ENCODE measurements at regions not wholly inside any gene's neighbourhood (a gene's known extent, or its start where the extent isn't known, plus 50 kb on each side); places are given as distances from the start of the nearest gene placed in this dataset.
A peak's percentile ranks its signal among the peaks of the same experiment; 100 is the strongest.
"Not testable (repeated sequence)": the region's sequence is repeated elsewhere in the genome, so short reads cannot be mapped to it uniquely, and the experiment has no call there.

GRCh38 chr1:234858722-234859121 lies 248.7 kb upstream of the IRF2BP2 start:
- DNase-seq = no peak

- DNase-seq = no peak
These were observed 246.9 kb upstream of the IRF2BP2 start for GRCh38 chr1:234856845-234857245.

- no peak for DNase-seq
These were observed 245.9 kb upstream of the IRF2BP2 start for GRCh38 chr1:234855851-234856250.

GRCh38 chr1:234854645-234855039 lies 244.7 kb upstream of the IRF2BP2 start:
- no peak for DNase-seq

- no peak for DNase-seq
These were observed 244.1 kb upstream of the IRF2BP2 start for GRCh38 chr1:234853906-234854644.

GRCh38 chr1:234852659-234853058 lies 242.7 kb upstream of the IRF2BP2 start:
- DNase-seq = no peak

- peak; percentile 97 for DNase-seq
These were observed 241.8 kb upstream of the IRF2BP2 start for GRCh38 chr1:234851450-234852438.

- DNase-seq = no peak
These were observed 239.9 kb upstream of the IRF2BP2 start for GRCh38 chr1:234849832-234850231.

- peak; percentile 96 for DNase-seq
These were observed 239.1 kb upstream of the IRF2BP2 start for GRCh38 chr1:234848972-234849649.

- not testable (repeated sequence) for DNase-seq
These were observed 236.8 kb upstream of the IRF2BP2 start for GRCh38 chr1:234846813-234847212.

GRCh38 chr1:234845836-234846235 lies 235.9 kb upstream of the IRF2BP2 start:
- no peak for DNase-seq

- DNase-seq = no peak
These were observed 235.2 kb upstream of the IRF2BP2 start for GRCh38 chr1:234845097-234845660.

- peak; percentile 83 for DNase-seq
These were observed 234.6 kb upstream of the IRF2BP2 start for GRCh38 chr1:234844479-234845031.

- peak; percentile 74 for DNase-seq
These were observed 234.0 kb upstream of the IRF2BP2 start for GRCh38 chr1:234843946-234844345.

GRCh38 chr1:234842726-234843641 lies 233.0 kb upstream of the IRF2BP2 start:
- DNase-seq = peak; percentile 39

GRCh38 chr1:234841710-234842231 lies 231.8 kb upstream of the IRF2BP2 start:
- DNase-seq = no peak

- no peak for DNase-seq
These were observed 231.3 kb upstream of the IRF2BP2 start for GRCh38 chr1:234841281-234841680.

GRCh38 chr1:234840843-234841242 lies 230.9 kb upstream of the IRF2BP2 start:
- peak; percentile 77 for DNase-seq

- no peak for DNase-seq
These were observed 230.3 kb upstream of the IRF2BP2 start for GRCh38 chr1:234840253-234840652.

GRCh38 chr1:234839663-234840062 lies 229.7 kb upstream of the IRF2BP2 start:
- DNase-seq = peak; percentile 39

- DNase-seq = no peak
These were observed 228.8 kb upstream of the IRF2BP2 start for GRCh38 chr1:234838820-234839219.
